ENCODE measurements at regions not wholly inside any gene's neighbourhood (a gene's known extent, or its start where the extent isn't known, plus 50 kb on each side); places are given as distances from the start of the nearest gene placed in this dataset.
"Not testable (repeated sequence)": the region's sequence is repeated elsewhere in the genome, so short reads cannot be mapped to it uniquely, and the experiment has no call there.

DNA sequence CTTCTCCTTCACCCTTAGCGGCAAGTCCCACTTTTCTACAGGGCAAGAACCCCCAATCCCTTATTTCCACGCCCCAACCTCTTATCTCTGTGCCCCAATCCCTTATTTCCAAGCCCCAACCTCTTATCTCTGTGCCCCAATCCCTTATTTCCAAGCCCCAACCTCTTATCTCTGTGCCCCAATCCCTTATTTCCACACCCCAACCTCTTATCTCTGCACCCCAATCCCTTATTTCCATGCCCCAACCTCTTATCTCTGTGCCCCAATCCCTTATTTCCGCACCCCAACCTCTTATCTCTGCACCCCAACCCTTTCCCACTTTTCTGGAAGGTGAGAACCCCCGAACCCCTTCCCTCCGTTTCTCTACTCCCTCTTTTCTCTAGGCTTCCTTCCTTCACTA lies 116.1 kb upstream of the GJE1 start:
- ATAC-seq (replicated peaks in 1 of 4); H3K27me3 ChIP-seq (replicated peaks in 1 of 2; ENCODE audit: control insufficient read depth in 2 of 2, extremely low read depth in 1 of 2, insufficient read depth in 2 of 2, low read length in 1 of 2); H3K9me3 Mint-ChIP-seq; POLR2A ChIA-PET; H3K9me3 ChIP-seq; H3K27ac Mint-ChIP-seq; H3K27ac ChIP-seq (ENCODE audit: low read length); H3K4me1 Mint-ChIP-seq; H3K4me3 Mint-ChIP-seq; H3K36me3 Mint-ChIP-seq; H3K4me1 ChIP-seq (ENCODE audit: control insufficient read depth in 1 of 2, extremely low read depth in 1 of 2, insufficient read depth in 2 of 2, low read length in 2 of 2); DNase-seq; H3K4me3 ChIP-seq (ENCODE audit: control insufficient read depth in 1 of 2, extremely low read depth in 1 of 2, low read length in 1 of 2); H3K36me3 ChIP-seq (ENCODE audit: control insufficient read depth in 2 of 2, extremely low read depth in 1 of 2, insufficient read depth in 1 of 2, low read length in 1 of 2); CTCF ChIA-PET: not testable (repeated sequence)
- peaks cover 8 to 20% of the 10 kb centered on the region in 2 donors for H3K27me3 Mint-ChIP-seq
- 60% methylated on average over 2 of the region's 5 CpGs for WGBS (ENCODE audit: insufficient coverage)

DNA sequence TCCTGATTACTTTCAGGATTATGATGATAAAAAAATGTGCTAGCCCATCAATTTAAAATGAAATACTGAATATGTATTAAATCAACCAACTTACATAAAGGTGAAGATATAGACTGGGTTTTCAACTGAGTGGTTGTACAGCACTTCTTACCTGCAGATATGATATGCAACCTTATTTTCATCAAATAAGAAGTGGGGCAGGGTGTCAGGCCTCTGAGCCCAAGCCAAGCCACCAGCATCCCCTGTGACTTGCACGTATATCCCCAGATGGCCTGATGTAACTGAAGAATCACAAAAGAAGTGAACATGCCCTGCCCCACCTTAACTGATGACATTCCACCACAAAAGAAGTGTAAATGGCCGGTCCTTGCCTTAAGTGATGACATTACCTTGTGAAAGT lies 117.3 kb upstream of the GJE1 start:
- H3K27me3 ChIP-seq (replicated peaks in 1 of 2; ENCODE audit: control insufficient read depth in 2 of 2, extremely low read depth in 1 of 2, insufficient read depth in 2 of 2, low read length in 1 of 2); H3K4me3 Mint-ChIP-seq; H3K4me3 ChIP-seq (ENCODE audit: control insufficient read depth in 1 of 2, extremely low read depth in 1 of 2, low read length in 1 of 2); H3K27ac Mint-ChIP-seq; H3K9me3 ChIP-seq; H3K36me3 Mint-ChIP-seq; H3K36me3 ChIP-seq (ENCODE audit: control insufficient read depth in 2 of 2, extremely low read depth in 1 of 2, insufficient read depth in 1 of 2, low read length in 1 of 2); H3K27ac ChIP-seq (ENCODE audit: low read length); DNase-seq; H3K4me1 Mint-ChIP-seq; ATAC-seq (replicated peaks in 1 of 4); POLR2A ChIA-PET; H3K9me3 Mint-ChIP-seq; CTCF ChIA-PET; H3K4me1 ChIP-seq (ENCODE audit: control insufficient read depth in 1 of 2, extremely low read depth in 1 of 2, insufficient read depth in 2 of 2, low read length in 2 of 2): not testable (repeated sequence)
- H3K27me3 Mint-ChIP-seq, result peaks cover 8 to 14% of the 10 kb centered on the region in 2 donors
- WGBS (ENCODE audit: insufficient coverage), result 60% methylated on average over 1 of the region's 2 CpGs

DNA sequence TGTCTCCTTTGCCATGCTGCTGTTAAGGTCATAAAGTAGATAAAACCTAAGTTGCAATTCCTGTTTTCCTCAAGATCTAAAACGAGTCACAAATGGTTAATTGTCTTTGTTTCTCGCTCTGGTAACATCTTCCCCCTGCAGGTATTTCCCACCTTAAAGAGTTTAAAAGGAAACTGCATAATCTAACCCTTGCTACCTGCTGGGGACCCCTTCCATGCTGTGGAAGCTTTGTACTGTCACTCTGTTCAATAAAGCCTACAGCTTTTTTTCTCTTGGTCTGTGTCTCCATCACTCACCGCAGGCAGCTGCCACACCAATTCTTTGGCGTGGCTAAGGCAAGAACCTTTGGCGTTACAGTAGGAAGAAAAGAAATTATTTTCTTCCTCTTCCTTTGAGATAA lies 117.7 kb upstream of the GJE1 start:
- Histone ChIP-seq H3K9me3 (no peaks in the 10 kb centered on the region), H3K36me3 (ENCODE audit: control insufficient read depth in 2 of 2, extremely low read depth in 1 of 2, insufficient read depth in 1 of 2, low read length in 1 of 2) (no peaks in the 10 kb centered on the region), H3K27me3 (replicated peaks in 1 of 2; ENCODE audit: control insufficient read depth in 2 of 2, extremely low read depth in 1 of 2, insufficient read depth in 2 of 2, low read length in 1 of 2) (no peaks in the 10 kb centered on the region), H3K4me1 (ENCODE audit: control insufficient read depth in 1 of 2, extremely low read depth in 1 of 2, insufficient read depth in 2 of 2, low read length in 2 of 2) (no peaks in the 10 kb centered on the region), H3K4me3 (ENCODE audit: control insufficient read depth in 1 of 2, extremely low read depth in 1 of 2, low read length in 1 of 2) (no peak overlapping the region), H3K27ac (ENCODE audit: low read length) (no peak overlapping the region)
- DNase-seq, result no peak
- ChIA-PET CTCF (no interaction called here), POLR2A (no interaction called here)
- no peak overlapping the region for H3K27ac Mint-ChIP-seq
- no peak for ATAC-seq (replicated peaks in 1 of 4)
- H3K36me3 Mint-ChIP-seq, result no peaks in the 10 kb centered on the region
- WGBS (ENCODE audit: insufficient coverage), result 17% methylated on average over 1 of the region's 5 CpGs
- H3K4me1 Mint-ChIP-seq, result no peaks in the 10 kb centered on the region
- no peaks in the 10 kb centered on the region for H3K9me3 Mint-ChIP-seq
- H3K4me3 Mint-ChIP-seq, result no peak overlapping the region
- peaks cover 8 to 14% of the 10 kb centered on the region in 2 donors for H3K27me3 Mint-ChIP-seq

DNA sequence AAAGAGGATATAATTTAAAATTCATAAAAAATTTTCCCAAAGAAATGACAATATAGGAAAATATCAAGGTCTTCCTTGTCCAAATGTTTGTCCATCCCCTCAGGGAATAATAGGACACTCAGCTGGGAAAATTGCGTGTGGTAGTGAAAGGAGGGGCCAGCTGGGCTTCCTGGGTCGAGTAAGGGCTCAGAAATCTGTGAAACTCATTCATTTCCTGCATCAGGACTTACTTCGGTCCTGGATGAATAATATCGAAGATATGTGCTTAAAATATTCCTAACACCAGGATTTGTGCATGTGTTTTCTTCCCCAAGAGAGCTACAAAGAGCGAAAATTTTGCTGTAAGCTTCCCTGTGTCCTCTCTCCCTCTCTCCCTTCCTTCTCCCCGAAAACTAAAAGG lies 118.2 kb upstream of the GJE1 start:
- no peaks in the 10 kb centered on the region for H3K36me3 ChIP-seq (ENCODE audit: control insufficient read depth in 2 of 2, extremely low read depth in 1 of 2, insufficient read depth in 1 of 2, low read length in 1 of 2)
- Mint-ChIP-seq H3K9me3 (no peaks in the 10 kb centered on the region), H3K4me3 (no peak overlapping the region), H3K27ac (no peak overlapping the region), H3K27me3 (peaks cover 8 to 14% of the 10 kb centered on the region in 2 donors), H3K4me1 (no peaks in the 10 kb centered on the region), H3K36me3 (no peaks in the 10 kb centered on the region)
- H3K4me1 ChIP-seq (ENCODE audit: control insufficient read depth in 1 of 2, extremely low read depth in 1 of 2, insufficient read depth in 2 of 2, low read length in 2 of 2), result no peaks in the 10 kb centered on the region
- ChIA-PET POLR2A (no interaction called here), CTCF (no interaction called here)
- no peak for ATAC-seq (replicated peaks in 1 of 4)
- DNase-seq, result no peak
- 60% methylated on average over 1 of the region's 6 CpGs for WGBS (ENCODE audit: insufficient coverage)
- H3K9me3 ChIP-seq, result no peaks in the 10 kb centered on the region
- H3K4me3 ChIP-seq (ENCODE audit: control insufficient read depth in 1 of 2, extremely low read depth in 1 of 2, low read length in 1 of 2), result no peak overlapping the region
- no peak overlapping the region for H3K27ac ChIP-seq (ENCODE audit: low read length)
- no peaks in the 10 kb centered on the region for H3K27me3 ChIP-seq (replicated peaks in 1 of 2; ENCODE audit: control insufficient read depth in 2 of 2, extremely low read depth in 1 of 2, insufficient read depth in 2 of 2, low read length in 1 of 2)

DNA sequence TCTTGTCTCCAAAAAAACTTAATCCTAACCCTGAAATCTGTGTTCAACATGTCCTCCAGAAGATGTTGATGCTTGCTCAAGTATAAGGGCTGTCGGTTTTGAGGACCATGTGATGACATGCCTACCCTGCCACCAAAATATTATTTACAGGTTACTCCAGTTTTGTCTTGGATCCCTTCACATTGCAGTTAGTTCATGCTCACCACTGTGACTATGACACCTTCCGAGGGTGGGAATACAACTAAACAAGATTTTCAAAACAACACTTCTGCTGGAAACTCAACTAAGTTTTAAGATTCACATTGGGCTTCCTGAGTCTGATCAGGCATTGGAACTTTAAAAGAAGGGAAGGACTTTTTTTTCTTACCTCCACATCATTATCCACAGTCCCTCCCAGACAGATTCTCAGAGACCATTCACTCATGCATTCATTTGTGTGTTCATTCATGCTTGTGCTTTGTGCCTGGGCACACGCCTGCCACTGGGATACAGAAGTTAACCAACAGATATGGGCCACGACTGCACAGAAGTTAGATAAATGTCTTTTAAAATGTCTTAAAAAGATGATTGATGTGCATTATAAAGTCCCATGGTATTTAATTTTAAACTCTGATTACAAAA lies 118.7 kb upstream of the GJE1 start:
- H3K27me3 ChIP-seq (replicated peaks in 1 of 2; ENCODE audit: control insufficient read depth in 2 of 2, extremely low read depth in 1 of 2, insufficient read depth in 2 of 2, low read length in 1 of 2), result no peaks in the 10 kb centered on the region
- H3K27ac ChIP-seq (ENCODE audit: low read length), result no peak overlapping the region
- peaks cover 7 to 14% of the 10 kb centered on the region in 2 donors for H3K27me3 Mint-ChIP-seq
- CTCF ChIA-PET, result no interaction called here
- 86% methylated on average over 1 of the region's 4 CpGs for WGBS (ENCODE audit: insufficient coverage)
- DNase-seq, result no peak
- H3K36me3 Mint-ChIP-seq, result no peaks in the 10 kb centered on the region
- POLR2A ChIA-PET, result no interaction called here
- no peak overlapping the region for H3K27ac Mint-ChIP-seq
- no peaks in the 10 kb centered on the region for H3K9me3 ChIP-seq
- H3K36me3 ChIP-seq (ENCODE audit: control insufficient read depth in 2 of 2, extremely low read depth in 1 of 2, insufficient read depth in 1 of 2, low read length in 1 of 2), result no peaks in the 10 kb centered on the region
- no peak overlapping the region for H3K4me3 ChIP-seq (ENCODE audit: control insufficient read depth in 1 of 2, extremely low read depth in 1 of 2, low read length in 1 of 2)
- H3K4me1 Mint-ChIP-seq, result no peaks in the 10 kb centered on the region
- no peak for ATAC-seq (replicated peaks in 1 of 4)
- no peaks in the 10 kb centered on the region for H3K4me1 ChIP-seq (ENCODE audit: control insufficient read depth in 1 of 2, extremely low read depth in 1 of 2, insufficient read depth in 2 of 2, low read length in 2 of 2)
- no peaks in the 10 kb centered on the region for H3K9me3 Mint-ChIP-seq
- no peak overlapping the region for H3K4me3 Mint-ChIP-seq

DNA sequence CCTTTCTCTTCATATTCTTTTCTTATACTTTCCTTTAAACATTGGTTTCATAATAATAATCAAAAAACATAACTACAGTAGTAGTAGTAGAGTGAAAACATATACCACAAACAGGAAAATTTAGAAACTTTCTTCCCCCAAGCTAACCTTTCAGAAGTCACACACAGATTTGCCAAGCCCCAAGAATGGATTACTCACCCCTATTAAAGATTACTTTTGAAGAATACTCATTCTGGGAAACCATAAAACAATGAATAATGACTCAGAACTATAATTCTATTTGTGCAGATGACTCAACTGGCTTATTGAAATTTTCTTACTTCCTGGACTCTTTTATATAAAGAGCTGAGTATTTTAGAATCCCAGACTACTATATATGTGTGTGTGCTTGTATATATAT lies 119.4 kb upstream of the GJE1 start:
- DNase-seq (no peak), ATAC-seq (replicated peaks in 1 of 4) (no peak)
- Histone ChIP-seq H3K4me3 (ENCODE audit: control insufficient read depth in 1 of 2, extremely low read depth in 1 of 2, low read length in 1 of 2) (no peak overlapping the region), H3K27me3 (replicated peaks in 1 of 2; ENCODE audit: control insufficient read depth in 2 of 2, extremely low read depth in 1 of 2, insufficient read depth in 2 of 2, low read length in 1 of 2) (no peaks in the 10 kb centered on the region), H3K4me1 (ENCODE audit: control insufficient read depth in 1 of 2, extremely low read depth in 1 of 2, insufficient read depth in 2 of 2, low read length in 2 of 2) (no peaks in the 10 kb centered on the region), H3K36me3 (ENCODE audit: control insufficient read depth in 2 of 2, extremely low read depth in 1 of 2, insufficient read depth in 1 of 2, low read length in 1 of 2) (no peaks in the 10 kb centered on the region), H3K9me3 (no peaks in the 10 kb centered on the region), H3K27ac (ENCODE audit: low read length) (no peak overlapping the region)
- ChIA-PET POLR2A (no interaction called here), CTCF (no interaction called here)
- H3K4me3 Mint-ChIP-seq, result no peak overlapping the region
- peaks cover 0 to under 1% (median 0%) of the 10 kb centered on the region in 3 donors for H3K9me3 Mint-ChIP-seq
- no peak overlapping the region for H3K27ac Mint-ChIP-seq
- H3K4me1 Mint-ChIP-seq, result no peaks in the 10 kb centered on the region
- no peaks in the 10 kb centered on the region for H3K36me3 Mint-ChIP-seq
- H3K27me3 Mint-ChIP-seq, result peaks cover 7 to 11% of the 10 kb centered on the region in 2 donors

DNA sequence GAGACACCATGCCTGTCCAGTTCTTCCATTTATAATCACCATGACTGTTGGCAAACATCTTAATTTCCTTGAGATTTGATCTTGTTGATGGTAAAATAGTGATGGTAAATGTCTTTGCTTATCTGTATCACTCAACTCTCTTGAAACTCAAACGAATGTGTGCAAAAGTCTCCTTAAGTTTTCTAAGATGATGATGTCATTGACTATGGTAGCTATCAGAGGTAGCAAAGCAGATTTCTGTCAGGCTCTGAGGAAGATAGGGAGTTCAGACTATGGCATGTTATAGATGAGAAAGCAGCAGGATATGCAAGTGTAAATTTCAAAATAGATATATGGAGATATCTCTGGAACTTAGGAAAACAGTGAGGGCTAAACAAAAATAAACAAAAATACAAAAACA lies 121.0 kb upstream of the GJE1 start:
- ChIA-PET POLR2A (no interaction called here), CTCF (no interaction called here)
- H3K4me1 ChIP-seq (ENCODE audit: control insufficient read depth in 1 of 2, extremely low read depth in 1 of 2, insufficient read depth in 2 of 2, low read length in 2 of 2), result no peaks in the 10 kb centered on the region
- H3K9me3 ChIP-seq, result no peaks in the 10 kb centered on the region
- no peaks in the 10 kb centered on the region for H3K36me3 ChIP-seq (ENCODE audit: control insufficient read depth in 2 of 2, extremely low read depth in 1 of 2, insufficient read depth in 1 of 2, low read length in 1 of 2)
- peaks cover 1 to 6% of the 10 kb centered on the region in 2 donors for H3K27me3 Mint-ChIP-seq
- no peak overlapping the region for H3K27ac ChIP-seq (ENCODE audit: low read length)
- no peak for ATAC-seq (replicated peaks in 1 of 4)
- WGBS (ENCODE audit: insufficient coverage), result no CpG with 5 or more reads among the region's 1 CpG
- DNase-seq, result no peak
- H3K4me3 Mint-ChIP-seq, result no peak overlapping the region
- H3K9me3 Mint-ChIP-seq, result peaks cover 0 to 4% (median 0%) of the 10 kb centered on the region in 3 donors
- H3K27me3 ChIP-seq (replicated peaks in 1 of 2; ENCODE audit: control insufficient read depth in 2 of 2, extremely low read depth in 1 of 2, insufficient read depth in 2 of 2, low read length in 1 of 2), result no peaks in the 10 kb centered on the region
- no peak overlapping the region for H3K4me3 ChIP-seq (ENCODE audit: control insufficient read depth in 1 of 2, extremely low read depth in 1 of 2, low read length in 1 of 2)
- no peak overlapping the region for H3K27ac Mint-ChIP-seq
- H3K36me3 Mint-ChIP-seq, result no peaks in the 10 kb centered on the region
- no peaks in the 10 kb centered on the region for H3K4me1 Mint-ChIP-seq

All from T-cell (primary cell).